IMR-90 (cell line): ENCODE measurements at regions not wholly inside any gene's neighbourhood (a gene's known extent, or its start where the extent isn't known, plus 50 kb on each side); places are given as distances from the start of the nearest gene placed in this dataset.

Experiments
- ATAC-seq: fragments of 200-7000 bp; cut with Tn5 transposase; 2 replicates; pipeline ENCODE4 v1.9.1; 2020; ENCODE audit warnings: low read depth, mild to moderate bottlenecking, moderate library complexity
- BruUV-seq: library from RNA; stranded (reverse); fragments of 400-500 nt; replicated peaks from 2 replicates; lab custom pipeline; 2021; lab: Mats Ljungman, UMichigan
- CTCF ChIA-PET: fragments of 300-600 bp; formaldehyde crosslinking; extraction: SDS; loops from one replicate; lab custom pipeline; 2021; ENCODE audit warnings: antibody characterized with exemption; lab: Yijun Ruan, JAX
- POLR2A ChIA-PET: fragments of 300-600 bp; sonication (Branson Sonifier 250); formaldehyde crosslinking; loops from one replicate; lab custom pipeline; 2022; ENCODE audit warnings: antibody characterized with exemption; ENCODE audit not compliant: unreplicated experiment; lab: Charles Lee
- DNase-seq: peaks from one replicate; pipeline ENCODE4 v3.0.0; 2013
- H2AFZ ChIP-seq: replicated peaks from 2 replicates; pipeline ENCODE3; 2013; ENCODE audit warnings: low read length, mild to moderate bottlenecking; ENCODE audit not compliant: poor library complexity
- H2AK5ac ChIP-seq: 2 replicates; pipeline ENCODE4 v1.6.1; 2013; ENCODE audit warnings: low read depth, low read length, inconsistent platforms
- H2AK9ac ChIP-seq: replicated peaks from 2 replicates; pipeline ENCODE3; 2013; ENCODE audit warnings: mild to moderate bottlenecking, low read depth, low read length, moderate library complexity; ENCODE audit not compliant: poor library complexity
- H2BK120ac ChIP-seq: 2 replicates; pipeline ENCODE4 v1.6.1; 2013; ENCODE audit warnings: low read depth, low read length, inconsistent platforms
- H2BK15ac ChIP-seq: 3 replicates; pipeline ENCODE4 v1.6.1; 2013; ENCODE audit warnings: low read depth, low read length, inconsistent platforms
- H2BK20ac ChIP-seq: 2 replicates; pipeline ENCODE4 v1.6.1; 2013; ENCODE audit warnings: low read depth, mild to moderate bottlenecking, inconsistent platforms, low read length, moderate library complexity
- H2BK5ac ChIP-seq: 2 replicates; pipeline ENCODE4 v1.6.1; 2013; ENCODE audit warnings: mild to moderate bottlenecking, low read depth, low read length, inconsistent platforms; ENCODE audit not compliant: poor library complexity, severe bottlenecking
- H3K14ac ChIP-seq: replicated peaks from 2 replicates; pipeline ENCODE4 v1.6.1; 2013; ENCODE audit warnings: low read depth, low read length, inconsistent platforms
- H3K18ac ChIP-seq: 2 replicates; pipeline ENCODE4 v1.6.1; 2013; ENCODE audit warnings: low read depth, low read length, control low read depth
- H3K23ac ChIP-seq: 2 replicates; pipeline ENCODE4 v1.6.1; 2013; ENCODE audit warnings: low read depth, low read length, inconsistent platforms
- H3K27ac ChIP-seq: 2 replicates; pipeline ENCODE4 v1.5.1; 2013; ENCODE audit warnings: mild to moderate bottlenecking, control low read depth, low read length; ENCODE audit not compliant: insufficient read depth
- H3K27me3 ChIP-seq: 2 replicates; pipeline ENCODE4 v1.6.1; 2013; ENCODE audit warnings: low read length; ENCODE audit not compliant: control insufficient read depth, insufficient read depth
- H3K36me3 ChIP-seq: 2 replicates; pipeline ENCODE4 v1.6.1; 2013; ENCODE audit warnings: low read length, mixed read lengths; ENCODE audit not compliant: control insufficient read depth, insufficient read depth
- H3K4ac ChIP-seq: 2 replicates; pipeline ENCODE4 v1.6.1; 2013; ENCODE audit warnings: low read depth, low read length, inconsistent platforms
- H3K4me1 ChIP-seq: 2 replicates; pipeline ENCODE4 v1.6.1; 2013; ENCODE audit warnings: low read length, mixed read lengths; ENCODE audit not compliant: control insufficient read depth, insufficient read depth
- H3K4me2 ChIP-seq: 2 replicates; pipeline ENCODE4 v1.6.1; 2013; ENCODE audit warnings: low read depth, mild to moderate bottlenecking, control low read depth, low read length, moderate library complexity
- H3K4me3 ChIP-seq: 2 replicates; pipeline ENCODE4 v1.5.1; 2013; ENCODE audit warnings: low read depth, mild to moderate bottlenecking, control low read depth, low read length, moderate library complexity; ENCODE audit not compliant: insufficient read depth
- H3K56ac ChIP-seq: 2 replicates; pipeline ENCODE4 v1.6.1; 2013; ENCODE audit warnings: low read length, inconsistent platforms; ENCODE audit not compliant: insufficient read depth; ENCODE audit errors: extremely low read depth
- H3K79me1 ChIP-seq, 2 experiments: 2 replicates each; pipeline ENCODE4 v1.6.1; 2013; ENCODE audit warnings: low read length in 2 of 2, inconsistent platforms in 1 of 2, low read depth in 1 of 2
- H3K9ac ChIP-seq: 2 replicates; pipeline ENCODE4 v1.6.1; 2013; ENCODE audit warnings: low read depth, low read length, control low read depth
- H3K9me1 ChIP-seq: 2 replicates; pipeline ENCODE4 v1.6.1; 2013; ENCODE audit warnings: low read length, inconsistent platforms; ENCODE audit not compliant: insufficient read depth
- H3K9me3 ChIP-seq: 2 replicates; pipeline ENCODE4 v1.6.1; 2013; ENCODE audit warnings: low read length; ENCODE audit not compliant: control insufficient read depth, insufficient read depth
- H4K20me1 ChIP-seq: 2 replicates; pipeline ENCODE4 v1.6.1; 2013; ENCODE audit warnings: low read length, inconsistent platforms; ENCODE audit not compliant: insufficient read depth
- H4K5ac ChIP-seq: 2 replicates; pipeline ENCODE4 v1.6.1; 2013; ENCODE audit warnings: mild to moderate bottlenecking, low read depth, low read length, control low read depth
- H4K8ac ChIP-seq, 2 experiments: 2 replicates each; pipeline ENCODE4 v1.6.1; 2013; ENCODE audit warnings: low read depth in 2 of 2, low read length in 2 of 2, control low read depth in 1 of 2, inconsistent platforms in 1 of 2
- H4K91ac ChIP-seq: 2 replicates; pipeline ENCODE4 v1.6.1; 2013; ENCODE audit warnings: low read depth, low read length, inconsistent platforms; ENCODE audit not compliant: insufficient read depth
- BHLHE40 ChIP-seq: fragments of 150-350 bp; IDR thresholded peaks from 2 replicates; pipeline ENCODE4 v1.6.1; 2016; ENCODE audit warnings: mild to moderate bottlenecking, low read depth, low read length
- CTCF ChIP-seq: conservative IDR thresholded peaks from 2 replicates; pipeline ENCODE4 v1.5.1; 2012; ENCODE audit warnings: mild to moderate bottlenecking, low read depth, low read length, improper control_type of control experiment
- MAFK ChIP-seq: IDR thresholded peaks from 2 replicates; pipeline ENCODE4 v1.6.1; 2012; ENCODE audit warnings: low read depth, low read length, improper control_type of control experiment
- MXI1 ChIP-seq: IDR thresholded peaks from 2 replicates; pipeline ENCODE4 v1.6.1; 2012; ENCODE audit warnings: low read depth, mild to moderate bottlenecking, low read length, moderate library complexity, borderline replicate concordance
- POLR2A ChIP-seq: IDR thresholded peaks from 2 replicates; pipeline ENCODE4 v1.6.1; 2012; ENCODE audit warnings: mild to moderate bottlenecking, low read depth, low read length
- SMC3 ChIP-seq: fragments of 150-350 bp; IDR thresholded peaks from 2 replicates; pipeline ENCODE4 v1.6.1; 2016; ENCODE audit warnings: low read depth, mild to moderate bottlenecking, antibody characterized with exemption, low read length, moderate library complexity
- WGBS, 2 experiments: methylation state at CpG; one replicate each; pipeline versions ENCODE4 v1.1.5 to v1.1.7; 2013; ENCODE audit warnings: missing lambda C conversion rate in 2 of 2; ENCODE audit not compliant: insufficient read length in 1 of 2; ENCODE audit errors: extremely low coverage in 2 of 2; 5-methylcytosine and 5-hydroxymethylcytosine counted together
- dilution Hi-C: fragments of 300-500 bp; cut with HindIII; formaldehyde crosslinking; loops from one replicate; pipeline ENCODE4 v1.14.3; 2018; ENCODE audit warnings: low sequenced_read_pairs; ENCODE audit not compliant: unreplicated experiment
- in situ Hi-C: fragments of 300-500 bp; cut with MboI; formaldehyde crosslinking; loops from 3 replicates; pipeline ENCODE4 v1.14.3; 2019; ENCODE audit warnings: low sequenced_read_pairs, inconsistent platforms, mixed read lengths
- intact Hi-C: fragments of 100-400 bp; cut with micrococcal nuclease; formaldehyde crosslinking; loops from 2 replicates; pipeline ENCODE4 v1.10.0; 2022

- intact Hi-C loops = no loop called here
- Histone ChIP-seq H4K8ac (no peak overlapping the region), H3K4me3 (no peak overlapping the region), H3K36me3 (no peaks in the 10 kb centered on the region), H3K23ac (no peak overlapping the region), H3K14ac (no peak overlapping the region), H2BK15ac (no peak overlapping the region), H2AFZ (no peak overlapping the region), H2AK5ac (no peak overlapping the region), H3K4me2 (no peak overlapping the region), H3K4me1 (no peaks in the 10 kb centered on the region), H3K27ac (no peak overlapping the region), H3K9ac (no peak overlapping the region), H2BK120ac (no peak overlapping the region), H3K4ac (no peak overlapping the region), H4K5ac (no peak overlapping the region), H3K18ac (no peak overlapping the region), H4K20me1 (no peaks in the 10 kb centered on the region), H3K9me3 (peaks cover 4% of the 10 kb centered on the region; the same call in 1 of the 2 replicates), H4K91ac (no peak overlapping the region), H3K79me1 (no peaks in the 10 kb centered on the region), H2BK5ac (no peak overlapping the region), H3K56ac (no peak overlapping the region), H3K27me3 (no peaks in the 10 kb centered on the region), H2BK20ac (no peak overlapping the region), H3K9me1 (no peaks in the 10 kb centered on the region), H2AK9ac (no peak overlapping the region)
- ChIA-PET POLR2A (no interaction called here), CTCF (no interaction called here)
- in situ Hi-C loops = no loop called here
- DNase-seq (no peak), ATAC-seq (no peak)
- TF ChIP-seq CTCF (no peak), BHLHE40 (no peak), MAFK (no peak), MXI1 (no peak), SMC3 (no peak), POLR2A (no peak)
- dilution Hi-C loops = no loop called here
- BruUV-seq = no TSS peak
- WGBS, 2 experiments = no CpG with 5 or more reads among the region's 2 CpGs
Measured at GRCh38 chr9:81096625-81097024, 592.7 kb downstream of the TLE1 start.
